Activated CD4-positive, alpha-beta T cell treated with anti-CD3 and anti-CD28 coated beads for 36 hours (primary cell): ENCODE measurements at regions not wholly inside any gene's neighbourhood (a gene's known extent, or its start where the extent isn't known, plus 50 kb on each side); places are given as distances from the start of the nearest gene placed in this dataset.
"Not testable (repeated sequence)": the region's sequence is repeated elsewhere in the genome, so short reads cannot be mapped to it uniquely, and the experiment has no call there.

Experiments used
- ATAC-seq: fragments of 200-7000 bp; cut with Tn5 transposase; one replicate; pipeline ENCODE4 v1.10.0; 2021; ENCODE audit warnings: mild to moderate bottlenecking, moderate library complexity
- CTCF ChIA-PET: fragments of 350-600 bp; sonication (Branson Sonifier 250); formaldehyde crosslinking; loops from one replicate; lab custom pipeline; 2021; ENCODE audit warnings: antibody characterized with exemption; lab: Charles Lee
- POLR2A ChIA-PET: fragments of 350-600 bp; sonication (Branson Sonifier 250); formaldehyde crosslinking; loops from one replicate; lab custom pipeline; 2021; ENCODE audit warnings: antibody characterized with exemption, inconsistent platforms; lab: Charles Lee
- DNase-seq: peaks from one replicate; pipeline ENCODE4 v3.0.0-alpha.2; 2020
- H3K27ac Mint-ChIP-seq: one replicate; pipeline ENCODE4 v1.8.0; 2021; ENCODE audit warnings: mixed read lengths
- H3K27me3 Mint-ChIP-seq: one replicate; pipeline ENCODE4 v1.8.0; 2021; ENCODE audit warnings: mixed read lengths
- H3K36me3 Mint-ChIP-seq: one replicate; pipeline ENCODE4 v1.8.0; 2021; ENCODE audit warnings: low read depth, mixed read lengths
- H3K4me1 Mint-ChIP-seq: one replicate; pipeline ENCODE4 v1.8.0; 2021; ENCODE audit warnings: mixed read lengths
- H3K4me3 Mint-ChIP-seq: one replicate; pipeline ENCODE4 v1.8.0; 2021; ENCODE audit warnings: mild to moderate bottlenecking, moderate library complexity, mixed read lengths
- H3K9me3 Mint-ChIP-seq: one replicate; pipeline ENCODE4 v1.8.0; 2021; ENCODE audit warnings: low read depth, mixed read lengths
- intact Hi-C, 2 experiments: fragments of 100-400 bp; cut with DNase I in 1 of 2; cut with micrococcal nuclease in 1 of 2; formaldehyde crosslinking; loops; one replicate each; pipeline versions ENCODE4 v1.14.2 to v1.15.1; 2022 to 2024; cut with DNase I, micrococcal nuclease

GRCh38 chr6:72457738-72458137 is 164.1 kb upstream of the KCNQ5 start:
- CTCF ChIA-PET = no interaction called here
- H3K9me3 Mint-ChIP-seq = no peaks in the 10 kb centered on the region
- intact Hi-C loops = no loop called here

GRCh38 chr6:72458521-72458920 is 163.3 kb upstream of the KCNQ5 start:
- intact Hi-C loops = no loop called here
- Mint-ChIP-seq H3K27ac (no peak overlapping the region), H3K9me3 (no peaks in the 10 kb centered on the region), H3K4me3 (no peak overlapping the region), H3K36me3 (no peaks in the 10 kb centered on the region), H3K27me3 (peaks cover 2% of the 10 kb centered on the region), H3K4me1 (no peaks in the 10 kb centered on the region)
- ChIA-PET CTCF (no interaction called here), POLR2A (no interaction called here)
- ATAC-seq = no peak
- DNase-seq = no peak

More at GRCh38 chr6:72457738-72458137, 164.1 kb upstream of the KCNQ5 start:
- Mint-ChIP-seq H3K4me1 (no peaks in the 10 kb centered on the region), H3K36me3 (no peaks in the 10 kb centered on the region), H3K27me3 (no peaks in the 10 kb centered on the region), H3K27ac (no peak overlapping the region), H3K4me3 (no peak overlapping the region)
- POLR2A ChIA-PET = no interaction called here
- ATAC-seq = no peak
- no peak for DNase-seq

GRCh38 chr6:72461144-72461543 is 160.7 kb upstream of the KCNQ5 start:
- ChIA-PET POLR2A (no interaction called here), CTCF (no interaction called here)
- H3K4me1 Mint-ChIP-seq = no peaks in the 10 kb centered on the region
- H3K4me3 Mint-ChIP-seq = no peak overlapping the region
- intact Hi-C loops = no loop called here
- no peaks in the 10 kb centered on the region for H3K36me3 Mint-ChIP-seq
- H3K27ac Mint-ChIP-seq = no peak overlapping the region
- DNase-seq (no peak), ATAC-seq (no peak)
- no peaks in the 10 kb centered on the region for H3K9me3 Mint-ChIP-seq
- peaks cover 11% of the 10 kb centered on the region for H3K27me3 Mint-ChIP-seq

- CTCF ChIA-PET = no interaction called here
- Mint-ChIP-seq H3K9me3 (no peaks in the 10 kb centered on the region), H3K27ac (no peak overlapping the region), H3K4me3 (no peak overlapping the region), H3K27me3 (peaks cover 13% of the 10 kb centered on the region), H3K36me3 (no peaks in the 10 kb centered on the region), H3K4me1 (no peaks in the 10 kb centered on the region)
- intact Hi-C loops = no loop called here
- ATAC-seq (no peak), DNase-seq (no peak)
- POLR2A ChIA-PET = no interaction called here
Measured at GRCh38 chr6:72464246-72464645, 157.6 kb upstream of the KCNQ5 start.

GRCh38 chr6:72464791-72465691 is 156.8 kb upstream of the KCNQ5 start:
- POLR2A ChIA-PET = no interaction called here
- ATAC-seq (no peak), DNase-seq (no peak)
- H3K27me3 Mint-ChIP-seq = peaks cover 13% of the 10 kb centered on the region
- H3K4me3 Mint-ChIP-seq = no peak overlapping the region
- intact Hi-C loops = no loop called here
- H3K27ac Mint-ChIP-seq = no peak overlapping the region
- H3K4me1 Mint-ChIP-seq = no peaks in the 10 kb centered on the region
- H3K9me3 Mint-ChIP-seq = no peaks in the 10 kb centered on the region
- H3K36me3 Mint-ChIP-seq = no peaks in the 10 kb centered on the region
- CTCF ChIA-PET = no interaction called here

- POLR2A ChIA-PET = no interaction called here
- DNase-seq = no peak
- no peak for ATAC-seq
- H3K36me3 Mint-ChIP-seq = no peaks in the 10 kb centered on the region
- no peaks in the 10 kb centered on the region for H3K9me3 Mint-ChIP-seq
- intact Hi-C loops = no loop called here
- CTCF ChIA-PET = interaction anchor here (1.2 kb wide), 1 partner anchor 10 kb away, joined by 4 read pairs; no protein-coding TSS in a partner anchor
- no peaks in the 10 kb centered on the region for H3K4me1 Mint-ChIP-seq
- peaks cover 13% of the 10 kb centered on the region for H3K27me3 Mint-ChIP-seq
- H3K27ac Mint-ChIP-seq = no peak overlapping the region
- no peak overlapping the region for H3K4me3 Mint-ChIP-seq
Measured at GRCh38 chr6:72466471-72466870, 155.4 kb upstream of the KCNQ5 start.

- POLR2A ChIA-PET = no interaction called here
- Mint-ChIP-seq H3K4me1 (no peaks in the 10 kb centered on the region), H3K36me3 (no peaks in the 10 kb centered on the region), H3K4me3 (no peak overlapping the region), H3K27ac (no peak overlapping the region), H3K27me3 (peaks cover 15% of the 10 kb centered on the region), H3K9me3 (no peaks in the 10 kb centered on the region)
- intact Hi-C loops = no loop called here
- CTCF ChIA-PET = interaction anchor here (0.7 to 1.2 kb wide), 3 partner anchors 9 to 1622 kb away, joined by 3 to 4 read pairs (median 4); no protein-coding TSS in a partner anchor
- DNase-seq (no peak), ATAC-seq (no peak)
Measured at GRCh38 chr6:72466971-72467566, 154.8 kb upstream of the KCNQ5 start.

- H3K4me3 Mint-ChIP-seq, CTCF ChIA-PET, intact Hi-C loops, H3K27ac Mint-ChIP-seq, H3K9me3 Mint-ChIP-seq, H3K36me3 Mint-ChIP-seq, ATAC-seq, DNase-seq, H3K4me1 Mint-ChIP-seq, POLR2A ChIA-PET: not testable (repeated sequence)
- H3K27me3 Mint-ChIP-seq = peaks cover 10% of the 10 kb centered on the region
Measured at GRCh38 chr6:72469406-72469983, 152.4 kb upstream of the KCNQ5 start.

- no peak for ATAC-seq
- intact Hi-C loops = no loop called here
- Mint-ChIP-seq H3K4me1 (no peaks in the 10 kb centered on the region), H3K36me3 (no peaks in the 10 kb centered on the region), H3K27me3 (peaks cover 4% of the 10 kb centered on the region), H3K27ac (no peak overlapping the region), H3K4me3 (no peak overlapping the region), H3K9me3 (no peaks in the 10 kb centered on the region)
- CTCF ChIA-PET = interaction anchor here (1.7 kb wide), 1 partner anchor 9 kb away, joined by 4 read pairs; no protein-coding TSS in a partner anchor
- no peak for DNase-seq
- POLR2A ChIA-PET = no interaction called here
Measured at GRCh38 chr6:72476051-72476450, 145.8 kb upstream of the KCNQ5 start.

- Mint-ChIP-seq H3K36me3 (no peaks in the 10 kb centered on the region), H3K27ac (no peak overlapping the region), H3K4me3 (no peak overlapping the region), H3K4me1 (no peaks in the 10 kb centered on the region), H3K9me3 (no peaks in the 10 kb centered on the region), H3K27me3 (peaks cover 4% of the 10 kb centered on the region)
- DNase-seq (no peak), ATAC-seq (no peak)
- ChIA-PET CTCF (interaction anchor here (1.7 kb wide), 1 partner anchor 10 kb away, joined by 4 read pairs; no protein-coding TSS in a partner anchor), POLR2A (no interaction called here)
- intact Hi-C loops = no loop called here
Measured at GRCh38 chr6:72476646-72477045, 145.2 kb upstream of the KCNQ5 start.

- no peak for DNase-seq
- intact Hi-C loops = no loop called here
- H3K27ac Mint-ChIP-seq = no peak overlapping the region
- H3K9me3 Mint-ChIP-seq = no peaks in the 10 kb centered on the region
- H3K4me1 Mint-ChIP-seq = no peaks in the 10 kb centered on the region
- ChIA-PET POLR2A (no interaction called here), CTCF (interaction anchor here (0.6 kb wide), 1 partner anchor 1084 kb away, joined by 3 read pairs; no protein-coding TSS in a partner anchor)
- peaks cover 8% of the 10 kb centered on the region for H3K27me3 Mint-ChIP-seq
- no peak overlapping the region for H3K4me3 Mint-ChIP-seq
- ATAC-seq = no peak
- H3K36me3 Mint-ChIP-seq = no peaks in the 10 kb centered on the region
Measured at GRCh38 chr6:72495441-72495840, 126.4 kb upstream of the KCNQ5 start.
